Right atrium auricular region (tissue), 2 donors: ENCODE measurements at regions not wholly inside any gene's neighbourhood (a gene's known extent, or its start where the extent isn't known, plus 50 kb on each side); places are given as distances from the start of the nearest gene placed in this dataset.

Experiments
- DNase-seq: peaks from one replicate; pipeline ENCODE4 v3.0.0-alpha.2; 2019; ENCODE audit warnings: low spot score
- H3K27ac ChIP-seq, 2 donors: fragments of 200-600 bp; sonication (generic); 1 replicate in 1 of 2; 2 replicates in 1 of 2; pipeline ENCODE4 v1.5.1; 2016 to 2019
- H3K27me3 ChIP-seq, 2 donors: fragments of 200-600 bp; sonication (generic); one replicate each; pipeline versions ENCODE4 v1.5.1 to v1.6.0; 2017 to 2019
- H3K36me3 ChIP-seq: fragments of 200-600 bp; sonication (generic); one replicate; pipeline ENCODE4 v1.5.1; 2016
- H3K4me1 ChIP-seq, 2 donors: fragments of 200-600 bp; sonication (generic); one replicate each; pipeline versions ENCODE4 v1.5.1 to v1.6.0; 2017 to 2019
- H3K4me3 ChIP-seq, 2 donors: fragments of 200-600 bp; sonication (generic); 1 replicate in 1 of 2; 2 replicates in 1 of 2; pipeline ENCODE4 v1.5.1; 2017 to 2019; ENCODE audit warnings: mild to moderate bottlenecking in 1 of 2, moderate library complexity in 1 of 2
- H3K9me3 ChIP-seq, 2 donors: fragments of 200-600 bp; sonication (generic); one replicate each; pipeline ENCODE4 v1.5.1; 2019
- TF ChIP-seq, protein P1 (sequence below), 2 donors: fragments of 200-600 bp; sonication (generic); IDR thresholded peaks; one replicate each; pipeline ENCODE4 v1.5.1; 2019; ENCODE audit warnings: antibody characterized with exemption in 2 of 2

DNA sequence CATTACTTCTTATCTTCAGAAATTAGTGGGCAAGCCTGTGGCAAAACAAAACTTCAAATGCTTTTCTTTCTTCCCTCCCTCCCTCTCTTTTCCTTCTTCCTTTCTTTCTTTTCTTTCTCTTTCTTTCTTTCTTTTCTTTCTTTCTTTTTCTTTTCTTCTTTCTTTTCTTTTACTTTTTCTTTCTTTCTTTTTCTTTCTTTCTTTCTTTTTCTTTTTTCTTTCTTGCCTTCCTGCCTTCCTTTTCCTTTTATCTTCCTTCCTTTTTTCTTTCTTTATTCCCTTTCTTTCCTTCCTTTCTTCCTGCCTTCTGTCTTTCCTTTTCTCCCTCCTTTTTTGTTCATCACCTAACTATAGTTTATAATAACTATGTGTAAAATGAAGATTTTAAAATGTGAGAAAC is 295.1 kb downstream of the SMOC2 start:
- no peak overlapping the region for H3K4me3 ChIP-seq
- H3K27me3 ChIP-seq = no peaks in the 10 kb centered on the region
- DNase-seq = no peak
- TF ChIP-seq, protein P1, sequence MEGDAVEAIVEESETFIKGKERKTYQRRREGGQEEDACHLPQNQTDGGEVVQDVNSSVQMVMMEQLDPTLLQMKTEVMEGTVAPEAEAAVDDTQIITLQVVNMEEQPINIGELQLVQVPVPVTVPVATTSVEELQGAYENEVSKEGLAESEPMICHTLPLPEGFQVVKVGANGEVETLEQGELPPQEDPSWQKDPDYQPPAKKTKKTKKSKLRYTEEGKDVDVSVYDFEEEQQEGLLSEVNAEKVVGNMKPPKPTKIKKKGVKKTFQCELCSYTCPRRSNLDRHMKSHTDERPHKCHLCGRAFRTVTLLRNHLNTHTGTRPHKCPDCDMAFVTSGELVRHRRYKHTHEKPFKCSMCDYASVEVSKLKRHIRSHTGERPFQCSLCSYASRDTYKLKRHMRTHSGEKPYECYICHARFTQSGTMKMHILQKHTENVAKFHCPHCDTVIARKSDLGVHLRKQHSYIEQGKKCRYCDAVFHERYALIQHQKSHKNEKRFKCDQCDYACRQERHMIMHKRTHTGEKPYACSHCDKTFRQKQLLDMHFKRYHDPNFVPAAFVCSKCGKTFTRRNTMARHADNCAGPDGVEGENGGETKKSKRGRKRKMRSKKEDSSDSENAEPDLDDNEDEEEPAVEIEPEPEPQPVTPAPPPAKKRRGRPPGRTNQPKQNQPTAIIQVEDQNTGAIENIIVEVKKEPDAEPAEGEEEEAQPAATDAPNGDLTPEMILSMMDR (IDR thresholded peaks at IDR 0.05) = no peak
- no peaks in the 10 kb centered on the region for H3K4me1 ChIP-seq
- no peak overlapping the region for H3K27ac ChIP-seq
- peaks cover 3 to 33% of the 10 kb centered on the region in 2 donors for H3K9me3 ChIP-seq
- no peaks in the 10 kb centered on the region for H3K36me3 ChIP-seq

DNA sequence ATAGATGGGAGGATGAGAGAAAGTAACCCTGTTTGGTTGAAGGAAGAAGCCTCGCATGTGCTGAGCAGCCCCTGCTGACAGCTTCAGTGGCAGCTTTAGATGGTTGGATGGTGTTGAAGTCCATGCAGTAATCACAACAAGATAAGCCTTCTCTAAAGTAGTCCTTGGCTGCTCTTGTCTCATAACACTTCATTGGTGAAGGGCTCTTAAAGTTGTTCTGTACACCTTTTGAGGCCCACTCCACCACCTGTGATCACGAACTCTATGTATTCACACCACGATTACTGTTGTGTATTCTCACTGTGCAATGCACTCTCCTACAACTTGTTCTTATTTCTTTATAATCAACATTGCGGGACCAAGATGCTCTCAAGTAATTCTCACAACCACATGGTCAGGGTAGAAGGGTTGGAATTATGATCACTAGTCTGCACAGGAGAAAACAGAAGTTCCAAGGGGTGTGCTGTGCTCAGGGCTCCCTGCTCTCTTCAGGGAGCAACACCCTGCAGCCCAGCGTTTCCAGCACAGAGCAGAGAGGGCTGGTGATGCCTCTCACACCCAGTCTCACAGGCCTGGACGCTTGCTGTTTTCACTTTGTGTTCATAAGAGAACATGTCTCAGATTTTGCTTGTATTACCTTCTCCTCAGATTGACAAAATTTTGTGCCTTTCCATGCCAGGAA is 294.4 kb downstream of the SMOC2 start:
- Histone ChIP-seq H3K4me3 (no peak overlapping the region), H3K27ac (no peak overlapping the region), H3K36me3 (no peaks in the 10 kb centered on the region), H3K27me3 (no peaks in the 10 kb centered on the region), H3K4me1 (no peaks in the 10 kb centered on the region), H3K9me3 (peaks cover 3 to 30% of the 10 kb centered on the region in 2 donors)
- TF ChIP-seq, protein P1 (IDR thresholded peaks at IDR 0.05) = no peak
- no peak for DNase-seq

DNA sequence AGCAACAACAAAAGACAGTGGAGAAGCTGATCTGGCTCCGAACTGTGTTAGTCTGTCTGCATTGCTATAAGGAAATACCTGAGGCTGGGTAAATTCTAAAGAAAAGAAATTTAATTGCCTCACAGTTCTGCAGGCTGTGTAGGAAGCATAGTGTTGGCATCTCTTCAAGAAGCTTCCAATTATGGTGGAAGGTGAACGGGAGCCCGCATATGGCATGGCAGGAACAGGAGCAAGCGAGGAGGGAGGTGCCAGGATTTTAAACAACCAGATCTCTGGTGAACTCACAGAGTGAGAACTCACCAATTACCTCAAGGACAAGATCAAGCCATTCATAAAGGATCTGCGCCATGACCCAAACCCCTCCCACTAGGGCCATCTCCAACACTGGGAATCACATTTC is 293.5 kb downstream of the SMOC2 start:
- Histone ChIP-seq H3K27me3 (no peaks in the 10 kb centered on the region), H3K9me3 (peaks cover 3 to 24% of the 10 kb centered on the region in 2 donors), H3K36me3 (no peaks in the 10 kb centered on the region), H3K27ac (no peak overlapping the region), H3K4me3 (no peak overlapping the region), H3K4me1 (no peaks in the 10 kb centered on the region)
- no peak for DNase-seq
- TF ChIP-seq, protein P1 (IDR thresholded peaks at IDR 0.05) = no peak

DNA sequence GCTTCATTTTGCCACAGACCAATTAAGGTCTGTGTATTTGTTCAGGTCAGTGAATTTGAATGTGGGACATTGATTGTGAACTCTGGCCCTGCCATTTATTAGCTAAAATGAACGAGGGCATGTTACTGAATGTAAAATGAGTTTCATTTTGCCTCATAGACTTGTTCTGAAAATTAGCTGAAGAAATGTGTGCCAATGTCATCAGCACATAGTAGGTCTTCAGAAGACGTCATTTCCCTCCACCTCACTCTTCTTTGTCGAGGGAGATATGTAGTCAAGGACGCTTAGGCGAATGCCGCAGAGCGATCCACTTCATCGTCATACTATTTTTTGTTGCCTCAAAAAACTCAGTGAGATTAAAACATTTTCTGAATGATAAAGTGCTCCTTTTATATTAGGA is 291.7 kb downstream of the SMOC2 start:
- TF ChIP-seq, protein P1 (IDR thresholded peaks at IDR 0.05) = no peak
- H3K27ac ChIP-seq = no peak overlapping the region

DNA sequence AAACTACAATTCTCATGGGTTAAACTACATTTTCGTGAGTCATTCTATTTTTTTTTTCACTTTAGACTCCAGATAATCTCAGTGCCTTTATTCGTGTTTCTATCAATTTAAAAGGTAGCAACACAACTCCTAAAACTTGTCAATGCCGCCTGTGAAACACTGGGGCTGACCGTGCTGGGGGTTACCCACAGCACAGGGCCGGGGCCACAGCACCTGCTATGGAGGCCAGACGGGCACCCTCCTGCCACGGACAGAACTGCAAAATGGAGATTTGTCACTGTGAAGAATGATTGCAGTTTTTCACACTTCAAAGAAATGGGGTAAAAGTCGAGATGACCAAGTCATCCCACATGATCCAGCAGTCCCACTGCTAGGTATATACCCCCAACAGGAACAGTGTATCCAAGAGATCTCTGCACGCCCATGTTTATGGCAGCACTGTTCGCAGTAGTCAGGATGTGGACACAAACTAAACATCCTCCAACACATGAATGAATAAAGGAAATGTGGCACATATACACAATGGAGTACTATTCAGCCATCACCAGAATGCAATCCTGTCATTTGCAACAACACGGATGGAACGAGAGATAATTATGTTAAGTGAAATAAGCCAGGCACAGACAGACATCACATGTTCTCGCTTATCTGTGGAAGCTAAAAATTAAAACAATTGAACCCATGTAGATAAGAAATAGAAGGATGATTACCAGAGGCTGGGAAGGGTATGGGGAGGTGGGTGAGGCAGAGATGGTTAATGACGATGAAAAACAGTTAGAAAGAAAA is 290.1 kb downstream of the SMOC2 start:
- Histone ChIP-seq H3K4me1 (no peaks in the 10 kb centered on the region), H3K27me3 (no peaks in the 10 kb centered on the region), H3K36me3 (no peaks in the 10 kb centered on the region), H3K4me3 (no peak overlapping the region), H3K27ac (no peak overlapping the region), H3K9me3 (no peaks in the 10 kb centered on the region)
- no peak for DNase-seq
- TF ChIP-seq, protein P1 (IDR thresholded peaks at IDR 0.05) = no peak

More for the DNA sequence above, 291.7 kb downstream of the SMOC2 start:
- no peak for DNase-seq
- Histone ChIP-seq H3K9me3 (peaks cover 3 to 9% of the 10 kb centered on the region in 2 donors), H3K4me1 (no peaks in the 10 kb centered on the region), H3K4me3 (no peak overlapping the region), H3K27me3 (no peaks in the 10 kb centered on the region), H3K36me3 (no peaks in the 10 kb centered on the region)
